ENCODE measurements at regions not wholly inside any gene's neighbourhood (a gene's known extent, or its start where the extent isn't known, plus 50 kb on each side); places are given as distances from the start of the nearest gene placed in this dataset.

GRCh38 chr14:98444077-98444476 is 827.9 kb downstream of the BCL11B start:
- TF ChIP-seq CTCF (IDR thresholded peaks at IDR 0.05) (no peak), POLR2AphosphoS5 (IDR thresholded peaks at IDR 0.05) (no peak), POLR2A (IDR thresholded peaks at IDR 0.05) (no peak)

All from prostate gland (tissue), 2 donors.